H9 (cell line): ENCODE measurements at regions not wholly inside any gene's neighbourhood (a gene's known extent, or its start where the extent isn't known, plus 50 kb on each side); places are given as distances from the start of the nearest gene placed in this dataset.

Source experiments
- DNase-seq: peaks from one replicate; pipeline ENCODE4 v3.0.0-alpha.2; 2017
- H2AFZ ChIP-seq: one replicate; pipeline ENCODE4 v1.6.1; 2013; ENCODE audit warnings: mild to moderate bottlenecking, low read length, control low read depth, moderate library complexity
- H2AK5ac ChIP-seq: 2 replicates; pipeline ENCODE4 v1.6.1; 2013; ENCODE audit warnings: low read length, control low read depth, mixed read lengths; ENCODE audit not compliant: insufficient read length
- H2BK120ac ChIP-seq: one replicate; pipeline ENCODE4 v1.6.1; 2013; ENCODE audit warnings: low read depth, mild to moderate bottlenecking, low read length, control low read depth, inconsistent platforms; ENCODE audit not compliant: poor library complexity, severe bottlenecking
- H2BK12ac ChIP-seq: 2 replicates; pipeline ENCODE4 v1.6.1; 2013; ENCODE audit warnings: low read length, control low read depth, mixed read lengths, low read depth; ENCODE audit not compliant: insufficient read length
- H2BK15ac ChIP-seq: 2 replicates; pipeline ENCODE4 v1.6.1; 2013; ENCODE audit warnings: low read depth, low read length, control low read depth
- H2BK20ac ChIP-seq: one replicate; pipeline ENCODE4 v1.6.1; 2013; ENCODE audit warnings: low read depth, mild to moderate bottlenecking, low read length, control low read depth, inconsistent platforms; ENCODE audit not compliant: poor library complexity, severe bottlenecking
- H2BK5ac ChIP-seq: 2 replicates; pipeline ENCODE4 v1.6.1; 2013; ENCODE audit warnings: low read length, control low read depth, mixed read lengths; ENCODE audit not compliant: insufficient read length
- H3K14ac ChIP-seq: 2 replicates; pipeline ENCODE4 v1.6.1; 2013; ENCODE audit warnings: low read length, control low read depth; ENCODE audit not compliant: insufficient read depth
- H3K18ac ChIP-seq: 2 replicates; pipeline ENCODE4 v1.6.1; 2013; ENCODE audit warnings: low read depth, mild to moderate bottlenecking, mixed read lengths, low read length, control low read depth; ENCODE audit not compliant: insufficient read length
- H3K23ac ChIP-seq: 2 replicates; pipeline ENCODE4 v1.6.1; 2013; ENCODE audit warnings: low read length, control low read depth, mixed read lengths, low read depth; ENCODE audit not compliant: insufficient read length
- H3K23me2 ChIP-seq: 2 replicates; pipeline ENCODE4 v1.6.1; 2013; ENCODE audit warnings: low read depth, mild to moderate bottlenecking, mixed read lengths, low read length, control low read depth; ENCODE audit not compliant: insufficient read length, poor library complexity, severe bottlenecking
- H3K27ac ChIP-seq: 2 replicates; pipeline ENCODE4 v1.5.1; 2013; ENCODE audit warnings: low read length, control low read depth, mixed read lengths, low read depth; ENCODE audit not compliant: insufficient read length
- H3K27me3 ChIP-seq: 2 replicates; pipeline ENCODE4 v1.6.1; 2013; ENCODE audit warnings: low read length, control low read depth, inconsistent platforms; ENCODE audit not compliant: insufficient read depth
- H3K4ac ChIP-seq: 2 replicates; pipeline ENCODE4 v1.6.1; 2013; ENCODE audit warnings: low read depth, mild to moderate bottlenecking, control low read depth, inconsistent platforms, low read length, moderate library complexity
- H3K4me1 ChIP-seq: 2 replicates; pipeline ENCODE4 v1.6.1; 2013; ENCODE audit warnings: low read length, control low read depth, inconsistent platforms; ENCODE audit not compliant: insufficient read depth
- H3K4me2 ChIP-seq: 2 replicates; pipeline ENCODE4 v1.6.1; 2013; ENCODE audit warnings: low read length, control low read depth, mixed read lengths; ENCODE audit not compliant: insufficient read length, insufficient read depth
- H3K56ac ChIP-seq: 2 replicates; pipeline ENCODE4 v1.6.1; 2013; ENCODE audit warnings: low read depth, mild to moderate bottlenecking, mixed read lengths, low read length, control low read depth; ENCODE audit not compliant: insufficient read length
- H3K79me1 ChIP-seq: 2 replicates; pipeline ENCODE4 v1.6.1; 2013; ENCODE audit warnings: low read depth, mild to moderate bottlenecking, moderate library complexity, low read length, control low read depth, inconsistent platforms; ENCODE audit not compliant: insufficient read depth, poor library complexity, severe bottlenecking
- H3K79me2 ChIP-seq: 2 replicates; pipeline ENCODE4 v1.6.1; 2013; ENCODE audit warnings: low read length, control low read depth, inconsistent platforms; ENCODE audit not compliant: insufficient read depth
- H3K9ac ChIP-seq: 2 replicates; pipeline ENCODE4 v1.6.1; 2013; ENCODE audit warnings: low read length, control low read depth, mixed read lengths; ENCODE audit not compliant: insufficient read length; ENCODE audit errors: extremely low read depth
- H3K9me3 ChIP-seq: one replicate; pipeline ENCODE4 v1.6.1; 2013; ENCODE audit warnings: low read depth, low read length, inconsistent platforms; ENCODE audit not compliant: control insufficient read depth
- H3T11ph ChIP-seq: one replicate; pipeline ENCODE4 v1.6.1; 2013; ENCODE audit warnings: mild to moderate bottlenecking, low read length, control low read depth, inconsistent platforms
- H4K20me1 ChIP-seq: one replicate; pipeline ENCODE4 v1.6.1; 2013; ENCODE audit not compliant: control insufficient read depth, insufficient read length, insufficient read depth
- H4K5ac ChIP-seq: 2 replicates; pipeline ENCODE4 v1.6.1; 2013; ENCODE audit warnings: low read depth, mild to moderate bottlenecking, mixed read lengths, low read length, control low read depth; ENCODE audit not compliant: insufficient read length
- H4K8ac ChIP-seq: replicated peaks from 2 replicates; pipeline ENCODE4 v1.6.1; 2013; ENCODE audit warnings: low read length, control low read depth, mixed read lengths, low read depth; ENCODE audit not compliant: insufficient read length
- H4K91ac ChIP-seq: 2 replicates; pipeline ENCODE4 v1.6.1; 2013; ENCODE audit warnings: low read depth, mild to moderate bottlenecking, moderate library complexity, mixed read lengths, low read length, control low read depth; ENCODE audit not compliant: insufficient read length
- H3K27ac Mint-ChIP-seq, 3 experiments: 2 replicates in 2 of 3; 3 replicates in 1 of 3; pipeline ENCODE4 v1.8.0; 2020 to 2021; ENCODE audit warnings: mixed read lengths in 3 of 3, mild to moderate bottlenecking in 1 of 3, moderate library complexity in 1 of 3
- H3K27me3 Mint-ChIP-seq: 2 replicates; pipeline ENCODE4 v1.8.0; 2021; ENCODE audit warnings: low read depth, mild to moderate bottlenecking, moderate library complexity, mixed read lengths
- H3K36me3 Mint-ChIP-seq, 3 experiments: 2 replicates in 2 of 3; 3 replicates in 1 of 3; pipeline ENCODE4 v1.8.0; 2020 to 2021; ENCODE audit warnings: low read depth in 3 of 3, mixed read lengths in 3 of 3; ENCODE audit not compliant: insufficient read depth in 1 of 3
- H3K4me1 Mint-ChIP-seq, 2 experiments: 2 replicates each; pipeline ENCODE4 v1.8.0; 2020; ENCODE audit warnings: mixed read lengths in 2 of 2
- H3K4me3 Mint-ChIP-seq, 2 experiments: 2 replicates in 1 of 2; 3 replicates in 1 of 2; pipeline ENCODE4 v1.8.0; 2020 to 2021; ENCODE audit warnings: mild to moderate bottlenecking in 2 of 2, mixed read lengths in 2 of 2, moderate library complexity in 1 of 2
- H3K9me3 Mint-ChIP-seq, 2 experiments: 2 replicates in 1 of 2; 3 replicates in 1 of 2; pipeline ENCODE4 v1.8.0; 2020; ENCODE audit warnings: mild to moderate bottlenecking in 2 of 2, mixed read lengths in 2 of 2, moderate library complexity in 1 of 2
- WGBS: extraction: QIAGEN DNeasy Blood & Tissue Kit; methylation state at CpG from one replicate; pipeline ENCODE4 v1.1.7; 2013; ENCODE audit warnings: missing lambda C conversion rate, low lambda C conversion rate, mixed read lengths; ENCODE audit not compliant: insufficient read length; ENCODE audit errors: extremely low coverage; 5-methylcytosine and 5-hydroxymethylcytosine counted together
- TF ChIP-seq, protein P1 (sequence below): fragments of 200-600 bp; sonication (generic); conservative IDR thresholded peaks from 3 replicates; pipeline ENCODE4 v1.8.0; 2021; ENCODE audit warnings: antibody characterized with exemption, mild to moderate bottlenecking

DNA sequence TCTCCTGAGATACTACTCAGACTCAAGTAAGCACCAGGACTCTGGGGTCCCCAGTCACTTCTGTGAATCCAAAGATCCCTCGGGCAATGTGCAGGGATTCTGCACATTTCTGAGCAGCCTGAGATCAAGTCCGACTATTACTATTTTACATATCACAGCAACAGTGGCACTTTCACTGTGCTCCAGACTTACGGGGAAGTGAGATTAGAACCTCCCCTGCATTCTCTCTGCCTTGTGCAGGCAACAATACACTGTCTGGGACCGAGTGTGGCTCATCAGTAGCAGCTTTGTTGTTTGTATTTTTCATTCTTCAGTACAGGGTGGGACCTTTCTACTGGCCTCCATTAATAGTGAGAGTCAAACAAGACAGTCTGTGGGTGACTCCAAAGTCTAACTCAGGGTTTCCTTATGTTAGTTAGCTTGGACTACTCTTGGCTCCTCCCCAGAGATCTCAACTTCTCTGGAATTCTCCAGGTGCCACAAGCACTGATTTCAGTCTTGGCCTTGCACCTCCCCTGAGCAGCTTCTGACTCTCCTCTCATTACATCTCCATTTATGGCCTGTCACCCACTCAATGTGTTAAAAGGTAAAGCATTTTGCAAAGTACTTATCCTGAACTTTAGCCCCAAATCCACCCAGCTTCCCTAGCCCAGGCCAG, 76.2 kb upstream of the TOP3B start:
- H2BK20ac ChIP-seq, result no peak overlapping the region
- no peak overlapping the region for H3K14ac ChIP-seq
- no peak overlapping the region for H2BK120ac ChIP-seq
- H3K9ac ChIP-seq, result no peak overlapping the region
- H3K4me2 ChIP-seq, result no peak overlapping the region
- no peak overlapping the region for H4K5ac ChIP-seq
- no peak overlapping the region for H3K23ac ChIP-seq
- H3K18ac ChIP-seq, result no peak overlapping the region
- no peaks in the 10 kb centered on the region; a peak in 1 of 7 replicates for H3K36me3 Mint-ChIP-seq
- no peaks in the 10 kb centered on the region for H3K9me3 ChIP-seq
- H3K27ac ChIP-seq, result no peak overlapping the region
- no peak overlapping the region for H3K56ac ChIP-seq
- H4K8ac ChIP-seq, result no peak overlapping the region
- H2BK15ac ChIP-seq, result no peak overlapping the region
- H3K4me1 ChIP-seq, result no peaks in the 10 kb centered on the region; the same call in 1 of the 2 replicates
- H3K4ac ChIP-seq, result no peak overlapping the region
- H2AFZ ChIP-seq, result no peak overlapping the region
- H3K23me2 ChIP-seq, result peaks cover 4% of the 10 kb centered on the region
- TF ChIP-seq, protein P1, sequence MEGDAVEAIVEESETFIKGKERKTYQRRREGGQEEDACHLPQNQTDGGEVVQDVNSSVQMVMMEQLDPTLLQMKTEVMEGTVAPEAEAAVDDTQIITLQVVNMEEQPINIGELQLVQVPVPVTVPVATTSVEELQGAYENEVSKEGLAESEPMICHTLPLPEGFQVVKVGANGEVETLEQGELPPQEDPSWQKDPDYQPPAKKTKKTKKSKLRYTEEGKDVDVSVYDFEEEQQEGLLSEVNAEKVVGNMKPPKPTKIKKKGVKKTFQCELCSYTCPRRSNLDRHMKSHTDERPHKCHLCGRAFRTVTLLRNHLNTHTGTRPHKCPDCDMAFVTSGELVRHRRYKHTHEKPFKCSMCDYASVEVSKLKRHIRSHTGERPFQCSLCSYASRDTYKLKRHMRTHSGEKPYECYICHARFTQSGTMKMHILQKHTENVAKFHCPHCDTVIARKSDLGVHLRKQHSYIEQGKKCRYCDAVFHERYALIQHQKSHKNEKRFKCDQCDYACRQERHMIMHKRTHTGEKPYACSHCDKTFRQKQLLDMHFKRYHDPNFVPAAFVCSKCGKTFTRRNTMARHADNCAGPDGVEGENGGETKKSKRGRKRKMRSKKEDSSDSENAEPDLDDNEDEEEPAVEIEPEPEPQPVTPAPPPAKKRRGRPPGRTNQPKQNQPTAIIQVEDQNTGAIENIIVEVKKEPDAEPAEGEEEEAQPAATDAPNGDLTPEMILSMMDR, result no peak
- H3K27me3 ChIP-seq, result peaks cover 31% of the 10 kb centered on the region
- no peak overlapping the region for H4K91ac ChIP-seq
- no CpG with 5 or more reads among the region's 4 CpGs for WGBS
- H4K20me1 ChIP-seq, result no peaks in the 10 kb centered on the region
- H2AK5ac ChIP-seq, result no peak overlapping the region
- peaks cover 9 to 26% of the 10 kb centered on the region in 2 experiments for H3K4me1 Mint-ChIP-seq
- H3K27ac Mint-ChIP-seq, result no peak overlapping the region
- no peaks in the 10 kb centered on the region; a peak in 2 of 5 replicates for H3K9me3 Mint-ChIP-seq
- H2BK12ac ChIP-seq, result no peak overlapping the region
- H3K27me3 Mint-ChIP-seq, result peaks cover 99% of the 10 kb centered on the region
- H3K4me3 Mint-ChIP-seq, result no peak overlapping the region
- H3K79me1 ChIP-seq, result no peaks in the 10 kb centered on the region
- H3T11ph ChIP-seq, result no peak overlapping the region
- DNase-seq, result no peak
- no peaks in the 10 kb centered on the region for H3K79me2 ChIP-seq
- H2BK5ac ChIP-seq, result no peak overlapping the region
